Keratinocyte (primary cell): ENCODE measurements at regions not wholly inside any gene's neighbourhood (a gene's known extent, or its start where the extent isn't known, plus 50 kb on each side); places are given as distances from the start of the nearest gene placed in this dataset.
"Not testable (repeated sequence)": the region's sequence is repeated elsewhere in the genome, so short reads cannot be mapped to it uniquely, and the experiment has no call there.

Experiments
- DNase-seq: peaks from one replicate; pipeline ENCODE4 v3.0.0-alpha.2; 2011; ENCODE audit warnings: low read depth, missing footprints, low spot score
- FAIRE-seq: peaks from 2 replicates; lab custom pipeline; 2011; peaks lifted over from hg19 to GRCh38; lab: Jason Lieb, UNC
- H2AFZ ChIP-seq: 2 replicates; pipeline ENCODE4 v1.6.0; 2012; ENCODE audit warnings: low read length, control low read depth, inconsistent platforms; ENCODE audit not compliant: control insufficient read depth
- H3K27ac ChIP-seq: 2 replicates; pipeline ENCODE4 v1.5.1; 2011; ENCODE audit warnings: low read length; ENCODE audit not compliant: control insufficient read depth, insufficient read depth
- H3K27me3 ChIP-seq: 3 replicates; pipeline ENCODE4 v1.6.0; 2011; ENCODE audit warnings: low read length; ENCODE audit not compliant: control insufficient read depth, insufficient read depth; ENCODE audit errors: extremely low read depth
- H3K36me3 ChIP-seq, 2 experiments: 2 replicates in 1 of 2; 3 replicates in 1 of 2; pipeline ENCODE4 v1.5.1; 2011; ENCODE audit warnings: low read length in 2 of 2, mild to moderate bottlenecking in 1 of 2; ENCODE audit not compliant: control insufficient read depth in 2 of 2, insufficient read depth in 2 of 2; ENCODE audit errors: extremely low read depth in 1 of 2
- H3K4me1 ChIP-seq: 3 replicates; pipeline ENCODE4 v1.5.1; 2011; ENCODE audit warnings: low read length; ENCODE audit not compliant: control insufficient read depth, insufficient read depth; ENCODE audit errors: extremely low read depth
- H3K4me2 ChIP-seq: 3 replicates; pipeline ENCODE4 v1.6.0; 2011; ENCODE audit warnings: low read depth, low read length; ENCODE audit not compliant: control insufficient read depth, insufficient read depth; ENCODE audit errors: extremely low read depth
- H3K4me3 ChIP-seq, 3 experiments: fragments of 200-600 bp in 1 of 3; sonication (generic) in 1 of 3; 2 replicates in 2 of 3; 3 replicates in 1 of 3; pipeline ENCODE4 v1.5.1; 2011 to 2016; ENCODE audit warnings: low read length in 3 of 3, mild to moderate bottlenecking in 3 of 3, control low read depth in 2 of 3, inconsistent platforms in 1 of 3, low read depth in 1 of 3, mixed read lengths in 1 of 3, mixed run types in 1 of 3, moderate library complexity in 1 of 3; ENCODE audit not compliant: control insufficient read depth in 2 of 3, insufficient read depth in 2 of 3; ENCODE audit errors: extremely low read depth in 1 of 3
- H3K79me2 ChIP-seq: 2 replicates; pipeline ENCODE4 v1.6.0; 2012; ENCODE audit warnings: low read length; ENCODE audit not compliant: control insufficient read depth, insufficient read depth
- H3K9ac ChIP-seq: 3 replicates; pipeline ENCODE4 v1.6.0; 2011; ENCODE audit warnings: low read length; ENCODE audit not compliant: control insufficient read depth, insufficient read depth; ENCODE audit errors: extremely low read depth
- H3K9me1 ChIP-seq: 3 replicates; pipeline ENCODE4 v1.6.0; 2011; ENCODE audit warnings: low read length; ENCODE audit not compliant: control insufficient read depth, insufficient read depth; ENCODE audit errors: extremely low read depth
- H3K9me3 ChIP-seq: 2 replicates; pipeline ENCODE4 v1.5.1; 2012; ENCODE audit warnings: low read depth, low read length; ENCODE audit not compliant: control insufficient read depth
- H4K20me1 ChIP-seq: 3 replicates; pipeline ENCODE4 v1.6.0; 2011; ENCODE audit warnings: low read length; ENCODE audit not compliant: control insufficient read depth, insufficient read depth; ENCODE audit errors: extremely low read depth
- EZH2 ChIP-seq: IDR thresholded peaks from one replicate; pipeline ENCODE4 v1.6.1; 2012; ENCODE audit warnings: inconsistent platforms, mild to moderate bottlenecking, low read length, moderate library complexity
- dilution Hi-C: fragments of 300-500 bp; cut with MboI; formaldehyde crosslinking; loops from one replicate; pipeline ENCODE4 v1.7.0; 2020; ENCODE audit warnings: low sequenced_read_pairs; ENCODE audit not compliant: extremely low pct_ligation_motif_present
- TF ChIP-seq, protein P1 (sequence below), 3 experiments: IDR thresholded peaks in 1 of 3; conservative IDR thresholded peaks in 1 of 3; optimal IDR thresholded peaks in 1 of 3; 2 replicates in 2 of 3; 3 replicates in 1 of 3; pipeline versions ENCODE3 to v1.5.1; 2011; ENCODE audit warnings: low read length in 3 of 3, mild to moderate bottlenecking in 3 of 3, moderate library complexity in 2 of 3, control low read depth in 1 of 3, inconsistent platforms in 1 of 3; ENCODE audit not compliant: insufficient read depth in 2 of 3; ENCODE audit errors: extremely low read depth in 1 of 3

GRCh38 chrX:136936183-136936549 lies 55.6 kb upstream of the RBMX start:
- no peaks in the 10 kb centered on the region for H4K20me1 ChIP-seq
- no peak for FAIRE-seq
- H3K36me3 ChIP-seq: no peaks in the 10 kb centered on the region
- H3K27me3 ChIP-seq: no peaks in the 10 kb centered on the region
- H2AFZ ChIP-seq: no peak overlapping the region
- H3K27ac ChIP-seq: no peak overlapping the region
- no peak overlapping the region for H3K9ac ChIP-seq
- H3K9me1 ChIP-seq: no peaks in the 10 kb centered on the region
- dilution Hi-C loops: no loop called here
- no peak for DNase-seq
- no peaks in the 10 kb centered on the region for H3K9me3 ChIP-seq
- H3K79me2 ChIP-seq: no peaks in the 10 kb centered on the region
- H3K4me3 ChIP-seq: no peak overlapping the region
- no peak overlapping the region for H3K4me2 ChIP-seq
- TF ChIP-seq, protein P1, sequence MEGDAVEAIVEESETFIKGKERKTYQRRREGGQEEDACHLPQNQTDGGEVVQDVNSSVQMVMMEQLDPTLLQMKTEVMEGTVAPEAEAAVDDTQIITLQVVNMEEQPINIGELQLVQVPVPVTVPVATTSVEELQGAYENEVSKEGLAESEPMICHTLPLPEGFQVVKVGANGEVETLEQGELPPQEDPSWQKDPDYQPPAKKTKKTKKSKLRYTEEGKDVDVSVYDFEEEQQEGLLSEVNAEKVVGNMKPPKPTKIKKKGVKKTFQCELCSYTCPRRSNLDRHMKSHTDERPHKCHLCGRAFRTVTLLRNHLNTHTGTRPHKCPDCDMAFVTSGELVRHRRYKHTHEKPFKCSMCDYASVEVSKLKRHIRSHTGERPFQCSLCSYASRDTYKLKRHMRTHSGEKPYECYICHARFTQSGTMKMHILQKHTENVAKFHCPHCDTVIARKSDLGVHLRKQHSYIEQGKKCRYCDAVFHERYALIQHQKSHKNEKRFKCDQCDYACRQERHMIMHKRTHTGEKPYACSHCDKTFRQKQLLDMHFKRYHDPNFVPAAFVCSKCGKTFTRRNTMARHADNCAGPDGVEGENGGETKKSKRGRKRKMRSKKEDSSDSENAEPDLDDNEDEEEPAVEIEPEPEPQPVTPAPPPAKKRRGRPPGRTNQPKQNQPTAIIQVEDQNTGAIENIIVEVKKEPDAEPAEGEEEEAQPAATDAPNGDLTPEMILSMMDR (optimal IDR thresholded peaks at IDR 0.05 in 1 of 3, IDR thresholded peaks at IDR 0.05 in 1 of 3, conservative IDR thresholded peaks at IDR 0.05 in 1 of 3; ENCODE audit: extremely low read depth in 1 of 3, insufficient read depth in 2 of 3, low read length in 3 of 3): no peak
- no peak for TF ChIP-seq EZH2
- no peaks in the 10 kb centered on the region for H3K4me1 ChIP-seq

DNA sequence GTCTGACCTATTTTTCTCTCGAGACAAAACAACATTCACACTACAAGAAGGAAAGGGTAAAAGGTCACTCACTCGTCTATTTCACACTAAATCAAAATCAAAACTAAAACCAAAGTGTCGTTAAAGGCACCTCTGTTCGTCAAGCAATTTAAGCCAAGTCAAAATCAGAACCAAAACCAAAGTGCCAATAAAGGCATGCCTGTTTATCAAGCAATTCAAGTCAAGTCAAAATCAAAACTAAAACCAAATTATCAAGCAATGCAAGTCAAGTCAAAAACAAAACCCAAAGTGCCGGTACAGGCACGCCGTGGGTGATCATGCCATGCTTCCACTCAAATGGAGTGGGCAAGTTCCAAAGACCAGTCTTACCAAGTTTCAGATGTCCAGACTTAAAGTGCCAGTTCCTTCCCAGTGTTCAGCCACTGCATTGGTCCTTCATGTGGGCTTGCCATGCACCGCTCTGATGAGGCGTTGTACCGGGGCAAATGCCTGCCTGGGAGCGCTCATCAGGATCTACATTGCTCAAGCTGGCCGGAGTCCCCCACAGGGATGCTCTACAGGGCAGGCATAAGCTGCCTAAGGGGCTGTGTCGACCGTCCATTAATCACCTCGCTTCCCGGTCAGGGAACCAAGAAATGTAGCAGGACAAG lies 55.1 kb upstream of the RBMX start:
- H2AFZ ChIP-seq, H3K9me3 ChIP-seq, H3K36me3 ChIP-seq, H3K9me1 ChIP-seq, H3K79me2 ChIP-seq, H3K9ac ChIP-seq, H3K27me3 ChIP-seq, H4K20me1 ChIP-seq, H3K4me1 ChIP-seq, FAIRE-seq, H3K4me3 ChIP-seq, H3K27ac ChIP-seq, H3K4me2 ChIP-seq, DNase-seq, dilution Hi-C loops: not testable (repeated sequence)

- DNase-seq, H3K9me3 ChIP-seq, H2AFZ ChIP-seq, H3K36me3 ChIP-seq, H4K20me1 ChIP-seq, FAIRE-seq, H3K4me1 ChIP-seq, H3K4me2 ChIP-seq, H3K9ac ChIP-seq, H3K27ac ChIP-seq, H3K27me3 ChIP-seq, H3K4me3 ChIP-seq, H3K79me2 ChIP-seq, dilution Hi-C loops, H3K9me1 ChIP-seq: not testable (repeated sequence)
Measured at GRCh38 chrX:136934652-136935051, 54.1 kb upstream of the RBMX start.
